Fibroblast of lung (primary cell): ENCODE measurements at regions not wholly inside any gene's neighbourhood (a gene's known extent, or its start where the extent isn't known, plus 50 kb on each side); places are given as distances from the start of the nearest gene placed in this dataset.

Source experiments
- DNase-seq, 2 donors: peaks; one replicate each; pipeline versions ENCODE4 v3.0.0 to v3.0.0-alpha.2; 2010; ENCODE audit warnings: low read depth in 2 of 2
- H2AFZ ChIP-seq: 2 replicates; pipeline ENCODE4 v1.5.1; 2012; ENCODE audit warnings: low read length, control low read depth, inconsistent platforms
- H3K27ac ChIP-seq: 2 replicates; pipeline ENCODE4 v1.5.1; 2011; ENCODE audit warnings: low read length, control low read depth; ENCODE audit not compliant: insufficient read depth
- H3K27me3 ChIP-seq: 2 replicates; pipeline ENCODE4 v1.5.1; 2011; ENCODE audit warnings: mild to moderate bottlenecking, low read length; ENCODE audit not compliant: control insufficient read depth, insufficient read depth
- H3K36me3 ChIP-seq: 2 replicates; pipeline ENCODE4 v1.5.1; 2011; ENCODE audit warnings: low read length; ENCODE audit not compliant: control insufficient read depth, insufficient read depth
- H3K4me1 ChIP-seq: 2 replicates; pipeline ENCODE4 v1.5.1; 2011; ENCODE audit warnings: low read length; ENCODE audit not compliant: control insufficient read depth, insufficient read depth; ENCODE audit errors: extremely low read depth
- H3K4me2 ChIP-seq: 2 replicates; pipeline ENCODE4 v1.5.1; 2011; ENCODE audit warnings: low read length, control low read depth; ENCODE audit not compliant: insufficient read depth; ENCODE audit errors: extremely low read depth
- H3K4me3 ChIP-seq, 4 experiments: fragments of 200-600 bp in 1 of 4; sonication (generic) in 1 of 4; replicated peaks in 1 of 4; 2 replicates each; pipeline ENCODE4 v1.5.1; 2011 to 2016; ENCODE audit warnings: low read length in 4 of 4, low read depth in 3 of 4, mild to moderate bottlenecking in 3 of 4, control low read depth in 2 of 4, inconsistent platforms in 1 of 4, mixed read lengths in 1 of 4; ENCODE audit not compliant: insufficient read depth in 1 of 4; ENCODE audit errors: control extremely low read depth in 1 of 4
- H3K79me2 ChIP-seq: 2 replicates; pipeline ENCODE4 v1.5.1; 2012; ENCODE audit warnings: mild to moderate bottlenecking, low read length, inconsistent platforms; ENCODE audit not compliant: control insufficient read depth, insufficient read depth
- H3K9ac ChIP-seq: 2 replicates; pipeline ENCODE4 v1.5.1; 2011; ENCODE audit warnings: mild to moderate bottlenecking, low read length, control low read depth; ENCODE audit not compliant: insufficient read depth
- H3K9me3 ChIP-seq: 2 replicates; pipeline ENCODE4 v1.5.1; 2012; ENCODE audit warnings: low read depth, low read length; ENCODE audit not compliant: control insufficient read depth, insufficient read depth
- H4K20me1 ChIP-seq: 2 replicates; pipeline ENCODE4 v1.5.1; 2011; ENCODE audit warnings: low read length; ENCODE audit not compliant: control insufficient read depth, insufficient read depth; ENCODE audit errors: extremely low read depth
- CTCF ChIP-seq, 2 donors: IDR thresholded peaks in 1 of 2; conservative IDR thresholded peaks in 1 of 2; 1 replicate in 1 of 2; 2 replicates in 1 of 2; pipeline ENCODE4 v1.5.1; 2011 to 2012; ENCODE audit warnings: low read length in 2 of 2, control low read depth in 1 of 2, inconsistent platforms in 1 of 2, low read depth in 1 of 2, mild to moderate bottlenecking in 1 of 2
- EZH2 ChIP-seq: IDR thresholded peaks from 2 replicates; pipeline ENCODE4 v1.5.1; 2012; ENCODE audit warnings: low read length, control low read depth, mild to moderate bottlenecking; ENCODE audit errors: missing control alignments

- TF ChIP-seq CTCF (conservative IDR thresholded peaks at IDR 0.05 in 1 of 2, IDR thresholded peaks at IDR 0.05 in 1 of 2; ENCODE audit: low read depth in 1 of 2, low read length in 2 of 2): no peak
- TF ChIP-seq EZH2: no peak
- Histone ChIP-seq H3K9ac (no peak overlapping the region), H3K27ac (no peak overlapping the region), H3K79me2 (no peaks in the 10 kb centered on the region), H3K36me3 (no peaks in the 10 kb centered on the region), H3K9me3 (no peaks in the 10 kb centered on the region), H3K27me3 (no peaks in the 10 kb centered on the region), H3K4me2 (no peak overlapping the region), H3K4me3 (no peak overlapping the region), H3K4me1 (no peaks in the 10 kb centered on the region), H2AFZ (no peak overlapping the region), H4K20me1 (no peaks in the 10 kb centered on the region)
- DNase-seq: no peak
Observed at GRCh38 chr3:35439663-35440062, 199.7 kb upstream of the ARPP21 start.

- Histone ChIP-seq H3K27ac (no peak overlapping the region), H3K4me2 (no peak overlapping the region), H2AFZ (no peak overlapping the region), H3K36me3 (no peaks in the 10 kb centered on the region), H4K20me1 (no peaks in the 10 kb centered on the region), H3K4me3 (no peak overlapping the region), H3K4me1 (no peaks in the 10 kb centered on the region), H3K9me3 (no peaks in the 10 kb centered on the region), H3K9ac (no peak overlapping the region), H3K79me2 (no peaks in the 10 kb centered on the region), H3K27me3 (no peaks in the 10 kb centered on the region)
- TF ChIP-seq CTCF (conservative IDR thresholded peaks at IDR 0.05 in 1 of 2, IDR thresholded peaks at IDR 0.05 in 1 of 2; ENCODE audit: low read depth in 1 of 2, low read length in 2 of 2) (no peak), EZH2 (no peak)
- DNase-seq: no peak
Observed at GRCh38 chr3:35440826-35441225, 198.5 kb upstream of the ARPP21 start.

GRCh38 chr3:35446896-35447295 lies 192.4 kb upstream of the ARPP21 start:
- Histone ChIP-seq H2AFZ (no peak overlapping the region), H3K4me2 (no peak overlapping the region), H3K4me3 (no peak overlapping the region), H4K20me1 (no peaks in the 10 kb centered on the region), H3K27me3 (no peaks in the 10 kb centered on the region), H3K27ac (no peak overlapping the region), H3K9ac (no peak overlapping the region), H3K4me1 (no peaks in the 10 kb centered on the region), H3K36me3 (no peaks in the 10 kb centered on the region), H3K79me2 (no peaks in the 10 kb centered on the region), H3K9me3 (no peaks in the 10 kb centered on the region)
- DNase-seq: no peak
- TF ChIP-seq EZH2: no peak
- TF ChIP-seq CTCF (conservative IDR thresholded peaks at IDR 0.05 in 1 of 2, IDR thresholded peaks at IDR 0.05 in 1 of 2; ENCODE audit: low read depth in 1 of 2, low read length in 2 of 2): no peak
